IgD-negative memory B cell (primary cell): ENCODE measurements at regions not wholly inside any gene's neighbourhood (a gene's known extent, or its start where the extent isn't known, plus 50 kb on each side); places are given as distances from the start of the nearest gene placed in this dataset.

Experiments used
- H3K27ac Mint-ChIP-seq, 3 donors: one replicate each; pipeline ENCODE4 v1.8.0; 2020 to 2022; ENCODE audit warnings: mild to moderate bottlenecking in 3 of 3, mixed read lengths in 3 of 3, moderate library complexity in 1 of 3
- H3K27me3 Mint-ChIP-seq: one replicate; pipeline ENCODE4 v1.8.0; 2021; ENCODE audit warnings: mixed read lengths
- H3K36me3 Mint-ChIP-seq: one replicate; pipeline ENCODE4 v1.8.0; 2020; ENCODE audit warnings: mild to moderate bottlenecking, mixed read lengths
- H3K4me1 Mint-ChIP-seq, 3 donors: one replicate each; pipeline ENCODE4 v1.8.0; 2020 to 2022; ENCODE audit warnings: mixed read lengths in 3 of 3, mild to moderate bottlenecking in 1 of 3
- H3K4me3 Mint-ChIP-seq, 4 donors: one replicate each; pipeline ENCODE4 v1.8.0; 2020 to 2022; ENCODE audit warnings: mild to moderate bottlenecking in 4 of 4, mixed read lengths in 4 of 4, moderate library complexity in 3 of 4
- H3K9me3 Mint-ChIP-seq, 3 donors: one replicate each; pipeline ENCODE4 v1.8.0; 2020 to 2021; ENCODE audit warnings: mixed read lengths in 3 of 3, mild to moderate bottlenecking in 1 of 3

GRCh38 chr6:77979204-77979603 is 326.4 kb downstream of the MEI4 start:
- no peaks in the 10 kb centered on the region for H3K4me1 Mint-ChIP-seq
- no peaks in the 10 kb centered on the region for H3K36me3 Mint-ChIP-seq
- H3K27ac Mint-ChIP-seq = no peak overlapping the region
- H3K27me3 Mint-ChIP-seq = no peaks in the 10 kb centered on the region
- no peak overlapping the region for H3K4me3 Mint-ChIP-seq
- H3K9me3 Mint-ChIP-seq = peaks cover 3 to 6% (median 4%) of the 10 kb centered on the region in 3 donors

DNA sequence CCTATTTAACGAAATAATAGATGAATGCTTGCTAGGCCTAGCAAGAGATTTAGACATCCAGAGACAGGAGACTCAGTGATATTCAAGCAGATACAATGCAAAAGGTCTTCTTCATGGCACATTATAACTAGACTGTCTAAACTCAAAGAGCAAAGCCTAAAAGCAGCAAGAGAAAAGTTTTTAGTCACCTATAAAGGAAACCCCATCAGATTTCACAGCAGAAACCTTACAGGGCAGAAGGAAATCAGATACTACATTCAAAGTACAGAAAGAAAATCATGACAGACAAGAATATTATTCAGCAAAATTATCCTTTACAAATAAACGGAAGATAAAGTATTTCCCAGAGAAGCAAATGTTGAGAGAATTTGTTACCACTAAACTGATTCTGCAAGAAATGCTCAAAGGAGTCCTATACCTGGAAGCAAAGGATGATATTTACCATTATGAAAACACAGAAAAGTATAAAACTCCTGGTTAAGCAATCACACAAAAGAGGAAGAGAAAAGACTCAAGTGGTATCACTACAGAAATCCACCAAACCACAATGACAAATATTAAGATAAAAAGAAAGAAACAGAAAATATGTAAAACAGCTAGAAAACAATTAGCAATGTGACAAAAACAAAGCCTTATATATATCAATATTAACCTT is 333.7 kb downstream of the MEI4 start:
- peaks cover 9% of the 10 kb centered on the region in 3 donors for H3K9me3 Mint-ChIP-seq
- H3K4me1 Mint-ChIP-seq = no peaks in the 10 kb centered on the region
- H3K27ac Mint-ChIP-seq = no peak overlapping the region
- no peaks in the 10 kb centered on the region for H3K27me3 Mint-ChIP-seq
- no peak overlapping the region for H3K4me3 Mint-ChIP-seq
- H3K36me3 Mint-ChIP-seq = no peaks in the 10 kb centered on the region

DNA sequence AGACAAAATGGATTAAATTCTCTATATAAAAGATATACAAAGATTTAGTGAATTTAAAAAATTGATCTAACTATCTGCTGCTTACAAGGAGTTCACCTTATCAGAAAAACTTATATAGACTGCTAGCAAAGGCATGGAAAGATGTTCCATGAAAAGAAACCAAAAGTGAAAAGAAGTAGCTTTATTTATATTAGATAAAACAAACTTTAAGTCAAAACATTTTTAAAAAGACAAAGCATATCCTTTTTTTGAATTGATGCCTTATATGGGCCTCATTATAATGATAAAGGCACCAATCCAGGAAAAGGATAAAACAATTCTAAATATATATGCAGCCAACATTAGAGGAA is 334.2 kb downstream of the MEI4 start:
- no peaks in the 10 kb centered on the region for H3K36me3 Mint-ChIP-seq
- no peaks in the 10 kb centered on the region for H3K27me3 Mint-ChIP-seq

DNA sequence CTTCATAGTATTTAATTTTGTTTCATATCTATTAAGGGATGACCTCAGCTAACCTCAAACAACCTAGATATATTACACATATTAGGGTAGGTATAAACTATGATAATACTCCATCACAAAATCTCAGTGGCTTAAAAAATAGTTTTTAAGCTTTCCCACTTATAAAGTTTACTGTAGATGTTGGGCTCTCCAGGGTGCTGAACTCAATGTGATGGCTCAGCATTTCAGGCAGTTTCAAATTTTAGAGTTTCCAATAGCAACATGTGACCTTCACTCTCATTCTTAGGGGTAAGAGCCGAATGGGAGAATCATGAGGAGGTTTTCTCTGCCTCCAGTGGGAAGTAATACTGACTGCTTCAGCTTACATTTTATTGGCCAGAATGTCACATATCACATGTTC is 357.3 kb downstream of the MEI4 start:
- Mint-ChIP-seq H3K4me3 (no peak overlapping the region), H3K27ac (no peak overlapping the region), H3K27me3 (no peaks in the 10 kb centered on the region), H3K36me3 (no peaks in the 10 kb centered on the region), H3K9me3 (peaks cover 0 to 3% (median 2%) of the 10 kb centered on the region in 3 donors), H3K4me1 (no peaks in the 10 kb centered on the region)

More for the DNA sequence above, 334.2 kb downstream of the MEI4 start:
- H3K9me3 Mint-ChIP-seq = peaks cover 9 to 11% (median 9%) of the 10 kb centered on the region in 3 donors
- no peak overlapping the region for H3K27ac Mint-ChIP-seq
- H3K4me1 Mint-ChIP-seq = no peaks in the 10 kb centered on the region
- H3K4me3 Mint-ChIP-seq = no peak overlapping the region

DNA sequence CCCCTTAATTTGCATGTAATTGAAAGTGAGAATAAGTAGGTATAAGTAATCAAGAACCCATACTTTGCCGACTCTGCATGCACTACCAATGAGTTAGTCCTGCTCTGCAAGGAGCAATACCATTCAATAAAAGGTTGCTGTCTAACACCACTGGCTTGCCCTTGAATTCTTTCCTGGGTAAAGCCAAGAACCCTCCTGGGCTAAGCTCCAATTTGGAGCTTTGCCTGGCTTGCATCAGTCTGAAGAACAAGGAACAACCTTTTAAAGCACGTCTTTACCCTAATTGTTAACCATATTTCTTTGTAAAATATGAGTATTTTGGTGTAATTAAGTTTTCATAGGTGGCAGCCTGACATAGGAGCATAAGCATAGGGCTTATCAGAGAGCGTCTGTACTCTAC is 367.7 kb downstream of the MEI4 start:
- peaks cover 0 to 6% (median 4%) of the 10 kb centered on the region in 3 donors for H3K9me3 Mint-ChIP-seq
- H3K36me3 Mint-ChIP-seq = no peaks in the 10 kb centered on the region
- H3K27me3 Mint-ChIP-seq = no peaks in the 10 kb centered on the region
- no peak overlapping the region for H3K27ac Mint-ChIP-seq
- H3K4me3 Mint-ChIP-seq = no peak overlapping the region
- no peaks in the 10 kb centered on the region for H3K4me1 Mint-ChIP-seq

- Mint-ChIP-seq H3K4me3 (no peak overlapping the region), H3K36me3 (no peaks in the 10 kb centered on the region)
Observed at GRCh38 chr6:78025502-78025901, 372.7 kb downstream of the MEI4 start.

GRCh38 chr6:78031228-78031627 is 378.4 kb downstream of the MEI4 start:
- no peaks in the 10 kb centered on the region for H3K9me3 Mint-ChIP-seq
- no peaks in the 10 kb centered on the region for H3K36me3 Mint-ChIP-seq

More at GRCh38 chr6:78025502-78025901, 372.7 kb downstream of the MEI4 start:
- Mint-ChIP-seq H3K27me3 (no peaks in the 10 kb centered on the region), H3K9me3 (peaks cover 0 to 6% (median 2%) of the 10 kb centered on the region in 3 donors), H3K4me1 (no peaks in the 10 kb centered on the region), H3K27ac (no peak overlapping the region)

GRCh38 chr6:78059171-78059570 is 406.3 kb downstream of the MEI4 start:
- H3K27ac Mint-ChIP-seq = no peak overlapping the region
- peaks cover 2 to 5% (median 4%) of the 10 kb centered on the region in 3 donors for H3K9me3 Mint-ChIP-seq
- H3K4me1 Mint-ChIP-seq = no peaks in the 10 kb centered on the region
- no peaks in the 10 kb centered on the region for H3K27me3 Mint-ChIP-seq
- no peak overlapping the region for H3K4me3 Mint-ChIP-seq
- H3K36me3 Mint-ChIP-seq = peaks cover 2% of the 10 kb centered on the region

More at GRCh38 chr6:78031228-78031627, 378.4 kb downstream of the MEI4 start:
- no peak overlapping the region for H3K4me3 Mint-ChIP-seq
- no peaks in the 10 kb centered on the region for H3K4me1 Mint-ChIP-seq
- no peaks in the 10 kb centered on the region for H3K27me3 Mint-ChIP-seq
- no peak overlapping the region for H3K27ac Mint-ChIP-seq

- no peaks in the 10 kb centered on the region for H3K27me3 Mint-ChIP-seq
- no peaks in the 10 kb centered on the region for H3K4me1 Mint-ChIP-seq
- H3K27ac Mint-ChIP-seq = no peak overlapping the region
- no peaks in the 10 kb centered on the region for H3K36me3 Mint-ChIP-seq
- peaks cover 0 to 5% (median 3%) of the 10 kb centered on the region in 3 donors for H3K9me3 Mint-ChIP-seq
- H3K4me3 Mint-ChIP-seq = no peak overlapping the region
Observed at GRCh38 chr6:78062993-78063392, 410.2 kb downstream of the MEI4 start.

GRCh38 chr6:78076371-78076770 is 423.5 kb downstream of the MEI4 start:
- H3K27me3 Mint-ChIP-seq = no peaks in the 10 kb centered on the region
- H3K27ac Mint-ChIP-seq = no peak overlapping the region
- H3K36me3 Mint-ChIP-seq = no peaks in the 10 kb centered on the region
- peaks cover 0 to 6% (median 3%) of the 10 kb centered on the region in 3 donors for H3K9me3 Mint-ChIP-seq
- no peak overlapping the region for H3K4me3 Mint-ChIP-seq
- no peaks in the 10 kb centered on the region for H3K4me1 Mint-ChIP-seq

DNA sequence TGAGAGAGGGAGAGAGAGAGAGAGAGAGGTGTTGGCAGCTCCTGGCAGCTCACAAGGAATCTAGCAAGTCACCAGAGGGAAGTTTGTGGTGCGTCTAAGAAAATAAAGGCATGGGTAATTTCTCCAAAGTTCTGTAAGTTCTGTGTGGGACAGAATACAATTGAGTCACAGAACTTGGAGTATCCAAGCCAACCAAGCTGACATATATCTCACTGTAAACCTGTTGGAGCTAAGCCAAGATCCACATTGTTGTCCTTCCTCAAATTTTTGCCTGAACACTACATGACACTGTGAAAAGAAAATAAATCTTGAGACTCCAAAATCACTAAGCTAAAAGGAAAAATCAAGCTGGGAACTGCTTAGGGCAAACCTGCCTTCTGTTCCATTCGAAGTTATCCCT is 436.7 kb downstream of the MEI4 start:
- H3K36me3 Mint-ChIP-seq = no peaks in the 10 kb centered on the region
- peaks cover 0 to 13% (median 2%) of the 10 kb centered on the region in 3 donors for H3K9me3 Mint-ChIP-seq
- no peaks in the 10 kb centered on the region for H3K27me3 Mint-ChIP-seq
- H3K27ac Mint-ChIP-seq = no peak overlapping the region
- H3K4me1 Mint-ChIP-seq = no peaks in the 10 kb centered on the region
- H3K4me3 Mint-ChIP-seq = no peak overlapping the region

- no peaks in the 10 kb centered on the region for H3K36me3 Mint-ChIP-seq
- no peaks in the 10 kb centered on the region for H3K27me3 Mint-ChIP-seq
- H3K9me3 Mint-ChIP-seq = peaks cover 0 to 11% (median 2%) of the 10 kb centered on the region in 3 donors
- no peak overlapping the region for H3K4me3 Mint-ChIP-seq
- no peaks in the 10 kb centered on the region for H3K4me1 Mint-ChIP-seq
- H3K27ac Mint-ChIP-seq = no peak overlapping the region
Observed at GRCh38 chr6:78093906-78094305, 441.1 kb downstream of the MEI4 start.

DNA sequence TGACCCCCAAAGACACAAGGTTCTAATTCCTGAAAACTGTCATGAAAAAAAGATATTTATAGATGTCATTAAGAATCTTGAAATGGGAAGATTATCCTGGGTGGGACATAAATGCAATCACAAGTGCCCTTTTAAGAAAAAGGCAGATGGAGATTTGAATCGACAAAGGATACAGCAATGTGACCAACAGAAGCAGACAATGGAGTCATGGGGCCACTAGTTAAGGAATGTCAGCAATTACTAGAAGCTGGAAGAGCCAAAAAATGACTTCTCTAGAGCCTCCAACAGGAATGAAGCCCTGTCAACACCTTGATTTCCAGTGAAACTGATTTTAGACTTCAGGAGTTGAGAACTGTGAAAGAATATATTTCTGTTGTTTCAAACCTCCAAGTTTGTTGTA is 448.5 kb downstream of the MEI4 start:
- peaks cover 0 to 2% (median 0%) of the 10 kb centered on the region in 3 donors for H3K9me3 Mint-ChIP-seq
- no peaks in the 10 kb centered on the region for H3K36me3 Mint-ChIP-seq
- H3K4me1 Mint-ChIP-seq = no peaks in the 10 kb centered on the region
- no peak overlapping the region for H3K4me3 Mint-ChIP-seq
- H3K27ac Mint-ChIP-seq = peak overlapping the region in 1 of 3 donors; percentile 35
- H3K27me3 Mint-ChIP-seq = no peaks in the 10 kb centered on the region

GRCh38 chr6:78110641-78111040 is 457.8 kb downstream of the MEI4 start:
- no peaks in the 10 kb centered on the region for H3K27me3 Mint-ChIP-seq

DNA sequence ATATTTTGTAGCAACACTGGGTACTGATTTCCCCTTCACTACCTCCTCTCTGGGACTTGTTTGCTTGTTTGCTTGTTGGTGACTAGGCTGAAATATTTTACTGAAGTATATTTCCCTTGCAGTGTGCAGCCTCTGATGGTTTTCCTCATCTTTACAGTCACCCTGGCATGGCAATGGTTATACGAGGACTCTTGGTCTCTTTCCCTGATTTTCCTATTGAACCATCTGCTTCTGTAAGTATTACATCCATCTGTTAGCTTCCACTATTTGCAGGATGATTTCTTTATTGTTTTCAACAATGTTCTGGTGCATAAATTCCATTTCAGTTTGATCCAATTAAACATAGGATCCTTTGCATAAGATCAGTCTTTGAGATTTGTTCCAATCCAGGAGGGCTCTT is 465.1 kb downstream of the MEI4 start:
- Mint-ChIP-seq H3K27me3 (no peaks in the 10 kb centered on the region), H3K4me3 (no peak overlapping the region), H3K9me3 (peaks cover 0 to 10% (median 6%) of the 10 kb centered on the region in 3 donors), H3K36me3 (no peaks in the 10 kb centered on the region), H3K27ac (no peak overlapping the region), H3K4me1 (no peaks in the 10 kb centered on the region)

More at GRCh38 chr6:78110641-78111040, 457.8 kb downstream of the MEI4 start:
- Mint-ChIP-seq H3K9me3 (peaks cover 0 to 16% (median 2%) of the 10 kb centered on the region in 3 donors), H3K4me1 (no peaks in the 10 kb centered on the region), H3K36me3 (no peaks in the 10 kb centered on the region), H3K4me3 (no peak overlapping the region), H3K27ac (no peak overlapping the region)

- no peak overlapping the region for H3K27ac Mint-ChIP-seq
- H3K4me3 Mint-ChIP-seq = no peak overlapping the region
- H3K9me3 Mint-ChIP-seq = peaks cover 2 to 25% (median 8%) of the 10 kb centered on the region in 3 donors
- H3K36me3 Mint-ChIP-seq = peaks cover 2% of the 10 kb centered on the region
- no peaks in the 10 kb centered on the region for H3K27me3 Mint-ChIP-seq
- peaks cover 0 to 1% (median 0%) of the 10 kb centered on the region in 3 donors for H3K4me1 Mint-ChIP-seq
Observed at GRCh38 chr6:78131521-78131920, 478.7 kb downstream of the MEI4 start.
